ENCODE measurements at regions not wholly inside any gene's neighbourhood (a gene's known extent, or its start where the extent isn't known, plus 50 kb on each side); places are given as distances from the start of the nearest gene placed in this dataset.

- no peak for DNase-seq (ENCODE audit: low spot score)
Observed at GRCh38 chr10:128814024-128814423, 653.0 kb upstream of the MGMT start.

- no peak for DNase-seq (ENCODE audit: low spot score)
Observed at GRCh38 chr10:128814782-128815181, 652.3 kb upstream of the MGMT start.

- no peak for DNase-seq (ENCODE audit: low spot score)
Observed at GRCh38 chr10:128816726-128817125, 650.3 kb upstream of the MGMT start.

GRCh38 chr10:128817636-128818035 lies 649.4 kb upstream of the MGMT start:
- DNase-seq (ENCODE audit: low spot score) = no peak

- no peak for DNase-seq (ENCODE audit: low spot score)
Observed at GRCh38 chr10:128820663-128821062, 646.4 kb upstream of the MGMT start.

- DNase-seq (ENCODE audit: low spot score) = no peak
Observed at GRCh38 chr10:128823201-128823600, 643.8 kb upstream of the MGMT start.

- DNase-seq (ENCODE audit: low spot score) = no peak
Observed at GRCh38 chr10:128825626-128826025, 641.4 kb upstream of the MGMT start.

- DNase-seq (ENCODE audit: low spot score) = no peak
Observed at GRCh38 chr10:128833671-128834070, 633.4 kb upstream of the MGMT start.

GRCh38 chr10:128835361-128835760 lies 631.7 kb upstream of the MGMT start:
- DNase-seq (ENCODE audit: low spot score) = peak; percentile 4

GRCh38 chr10:128837478-128837877 lies 629.6 kb upstream of the MGMT start:
- no peak for DNase-seq (ENCODE audit: low spot score)

- DNase-seq (ENCODE audit: low spot score) = no peak
Observed at GRCh38 chr10:128839134-128839533, 627.9 kb upstream of the MGMT start.

- DNase-seq (ENCODE audit: low spot score) = no peak
Observed at GRCh38 chr10:128839701-128840100, 627.3 kb upstream of the MGMT start.

- no peak for DNase-seq (ENCODE audit: low spot score)
Observed at GRCh38 chr10:128843972-128844371, 623.1 kb upstream of the MGMT start.

- no peak for DNase-seq (ENCODE audit: low spot score)
Observed at GRCh38 chr10:128846927-128847326, 620.1 kb upstream of the MGMT start.

- DNase-seq (ENCODE audit: low spot score) = no peak
Observed at GRCh38 chr10:128848810-128849209, 618.2 kb upstream of the MGMT start.

- no peak for DNase-seq (ENCODE audit: low spot score)
Observed at GRCh38 chr10:128850647-128851046, 616.4 kb upstream of the MGMT start.

- DNase-seq (ENCODE audit: low spot score) = no peak
Observed at GRCh38 chr10:128851281-128851680, 615.8 kb upstream of the MGMT start.

GRCh38 chr10:128851726-128852125 lies 615.3 kb upstream of the MGMT start:
- DNase-seq (ENCODE audit: low spot score) = no peak

GRCh38 chr10:128852449-128852848 lies 614.6 kb upstream of the MGMT start:
- no peak for DNase-seq (ENCODE audit: low spot score)

- no peak for DNase-seq (ENCODE audit: low spot score)
Observed at GRCh38 chr10:128852902-128853301, 614.1 kb upstream of the MGMT start.

GRCh38 chr10:128853537-128853936 lies 613.5 kb upstream of the MGMT start:
- no peak for DNase-seq (ENCODE audit: low spot score)

GRCh38 chr10:128854204-128854603 lies 612.8 kb upstream of the MGMT start:
- DNase-seq (ENCODE audit: low spot score) = no peak

GRCh38 chr10:128854963-128855362 lies 612.1 kb upstream of the MGMT start:
- peak; percentile 15 for DNase-seq (ENCODE audit: low spot score)

GRCh38 chr10:128855618-128856428 lies 611.2 kb upstream of the MGMT start:
- no peak for DNase-seq (ENCODE audit: low spot score)

Data from cerebellar cortex (tissue), 1 donor.